ENCODE measurements at regions not wholly inside any gene's neighbourhood (a gene's known extent, or its start where the extent isn't known, plus 50 kb on each side); places are given as distances from the start of the nearest gene placed in this dataset.

GRCh38 chr19:16019691-16020448, 56.4 kb upstream of the TPM4 start:
- in situ Hi-C loops (cut with MboI; ENCODE audit: low pct_unique_long_range_greater_than_20kb, low sequenced_read_pairs) = no loop called here

GRCh38 chr19:16021796-16022195, 54.5 kb upstream of the TPM4 start:
- in situ Hi-C loops (cut with MboI; ENCODE audit: low pct_unique_long_range_greater_than_20kb, low sequenced_read_pairs) = no loop called here
- no peak for DNase-seq

More at GRCh38 chr19:16019691-16020448, 56.4 kb upstream of the TPM4 start:
- DNase-seq = no peak

- DNase-seq = no peak
- in situ Hi-C loops (cut with MboI; ENCODE audit: low pct_unique_long_range_greater_than_20kb, low sequenced_read_pairs) = no loop called here
Measured at GRCh38 chr19:16022251-16022650, 54.0 kb upstream of the TPM4 start.

GRCh38 chr19:16022681-16023080, 53.6 kb upstream of the TPM4 start:
- in situ Hi-C loops (cut with MboI; ENCODE audit: low pct_unique_long_range_greater_than_20kb, low sequenced_read_pairs) = no loop called here
- DNase-seq = no peak

GRCh38 chr19:16023146-16023915, 53.0 kb upstream of the TPM4 start:
- in situ Hi-C loops (cut with MboI; ENCODE audit: low pct_unique_long_range_greater_than_20kb, low sequenced_read_pairs) = no loop called here
- no peak for DNase-seq

- in situ Hi-C loops (cut with MboI; ENCODE audit: low pct_unique_long_range_greater_than_20kb, low sequenced_read_pairs) = no loop called here
- no peak for DNase-seq
Measured at GRCh38 chr19:16024266-16025107, 51.8 kb upstream of the TPM4 start.

GRCh38 chr19:16025108-16026101, 50.9 kb upstream of the TPM4 start:
- in situ Hi-C loops (cut with MboI; ENCODE audit: low pct_unique_long_range_greater_than_20kb, low sequenced_read_pairs) = no loop called here
- peak; percentile 24 for DNase-seq

- in situ Hi-C loops (cut with MboI; ENCODE audit: low pct_unique_long_range_greater_than_20kb, low sequenced_read_pairs) = no loop called here
- DNase-seq = no peak
Measured at GRCh38 chr19:16026131-16026530, 50.2 kb upstream of the TPM4 start.

All from KBM-7 (cell line).